NCI-H82 treated with DMSO at 0.1 percent for 48 hours (cell line): ENCODE measurements at regions not wholly inside any gene's neighbourhood (a gene's known extent, or its start where the extent isn't known, plus 50 kb on each side); places are given as distances from the start of the nearest gene placed in this dataset.
"Not testable (repeated sequence)": the region's sequence is repeated elsewhere in the genome, so short reads cannot be mapped to it uniquely, and the experiment has no call there.

Source experiments
- DNase-seq: peaks from one replicate; lab custom pipeline; 2025; ENCODE audit not compliant: unreplicated experiment; lab: John Stamatoyannopoulos, UW

- DNase-seq: no peak
These were observed 481.4 kb upstream of the KLHL29 start for GRCh38 chr2:22903616-22904015.

DNA sequence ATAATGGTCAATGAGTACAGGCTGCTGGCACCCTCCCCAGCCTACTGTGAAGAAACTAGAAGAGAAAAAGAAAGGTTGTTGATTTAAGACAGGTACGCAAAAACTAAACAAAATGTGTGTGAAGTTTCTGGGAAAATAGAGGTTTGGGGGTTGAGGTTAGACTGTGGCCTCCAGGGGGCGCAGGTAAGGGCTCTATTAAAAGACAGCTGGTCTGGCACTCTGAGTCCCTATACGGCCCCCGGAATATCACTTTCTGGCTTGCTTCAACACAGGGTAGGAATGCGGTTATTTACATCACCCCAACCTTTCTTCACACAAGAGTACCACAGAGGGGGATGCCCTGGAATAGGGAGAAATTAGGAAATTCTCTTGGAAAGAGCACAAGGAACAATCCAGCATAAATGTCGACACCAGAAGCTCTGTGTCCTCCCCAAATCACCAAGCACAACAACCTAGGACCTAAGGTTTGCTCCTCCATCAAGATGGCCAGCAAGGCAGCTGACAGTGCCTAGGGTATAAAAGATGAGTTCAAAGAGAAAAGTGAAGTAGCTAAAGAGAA is 480.8 kb upstream of the KLHL29 start:
- DNase-seq: no peak

- DNase-seq: no peak
These were observed 477.6 kb upstream of the KLHL29 start for GRCh38 chr2:22907330-22907729.

GRCh38 chr2:22912398-22912797 is 472.6 kb upstream of the KLHL29 start:
- DNase-seq: no peak

GRCh38 chr2:22929998-22930397 is 455.0 kb upstream of the KLHL29 start:
- no peak for DNase-seq

DNA sequence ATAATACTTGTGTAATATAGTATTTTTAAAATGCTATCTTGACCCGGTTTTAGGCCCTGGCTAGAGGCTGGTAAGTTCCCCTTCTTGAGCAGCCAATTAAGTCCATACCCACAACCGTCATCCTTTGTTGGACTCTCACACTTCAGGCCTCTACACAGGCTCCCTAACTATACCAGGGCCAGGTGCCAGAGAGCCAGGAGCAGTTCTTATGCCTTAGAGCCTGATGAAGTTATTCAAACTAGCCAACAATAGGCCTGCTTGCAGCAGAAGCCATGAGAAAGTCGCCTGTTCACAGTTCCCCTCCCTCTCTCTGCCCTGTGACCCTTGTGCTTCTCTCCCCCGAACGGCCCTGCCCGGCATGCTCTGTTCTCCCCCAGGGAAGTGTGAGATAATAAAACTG is 454.2 kb upstream of the KLHL29 start:
- DNase-seq: no peak

DNA sequence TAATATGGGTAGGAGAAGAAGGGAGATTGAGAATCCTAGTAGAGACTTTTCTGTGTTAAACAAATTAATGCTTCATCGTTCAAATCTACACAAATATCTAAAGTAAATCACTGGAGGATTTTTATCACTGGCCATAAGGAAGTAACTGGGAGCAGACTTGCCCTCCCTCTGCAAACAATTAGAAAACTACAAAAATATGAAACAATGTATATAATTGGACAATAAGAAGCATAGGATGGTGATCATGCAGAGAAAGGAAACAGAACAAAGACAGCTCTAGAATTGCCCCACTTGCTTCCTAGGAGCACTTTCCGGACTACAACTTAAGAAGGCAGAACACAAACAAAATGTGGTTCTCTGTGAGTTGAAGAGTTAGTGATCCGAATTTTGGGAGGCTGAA is 452.7 kb upstream of the KLHL29 start:
- DNase-seq: no peak

DNA sequence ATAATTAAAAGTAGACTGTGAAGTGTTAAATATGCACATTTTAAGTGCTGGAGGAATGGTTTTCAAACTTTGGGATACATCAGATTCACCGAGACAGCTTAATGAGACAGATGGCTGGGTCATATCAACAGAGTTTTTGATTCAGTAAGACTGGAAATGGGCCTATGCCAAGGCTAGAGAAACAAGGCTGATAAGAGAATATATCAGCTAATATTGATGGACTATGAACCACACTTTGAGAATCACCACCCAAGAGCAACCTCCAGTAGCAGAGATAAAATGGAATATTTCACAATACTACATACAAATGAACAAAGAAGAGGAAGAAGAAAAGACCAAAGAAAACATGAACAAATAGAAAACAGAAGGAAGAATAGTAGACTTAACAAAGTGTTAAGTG is 450.2 kb upstream of the KLHL29 start:
- no peak for DNase-seq

- no peak for DNase-seq
These were observed 442.5 kb upstream of the KLHL29 start for GRCh38 chr2:22942441-22942840.

- DNase-seq: no peak
These were observed 440.8 kb upstream of the KLHL29 start for GRCh38 chr2:22944143-22944542.

GRCh38 chr2:22946553-22946952 is 438.4 kb upstream of the KLHL29 start:
- DNase-seq: no peak

GRCh38 chr2:22947741-22948140 is 437.2 kb upstream of the KLHL29 start:
- no peak for DNase-seq

- DNase-seq: no peak
These were observed 434.5 kb upstream of the KLHL29 start for GRCh38 chr2:22950431-22950830.

GRCh38 chr2:22952656-22953225 is 432.2 kb upstream of the KLHL29 start:
- no peak for DNase-seq

DNA sequence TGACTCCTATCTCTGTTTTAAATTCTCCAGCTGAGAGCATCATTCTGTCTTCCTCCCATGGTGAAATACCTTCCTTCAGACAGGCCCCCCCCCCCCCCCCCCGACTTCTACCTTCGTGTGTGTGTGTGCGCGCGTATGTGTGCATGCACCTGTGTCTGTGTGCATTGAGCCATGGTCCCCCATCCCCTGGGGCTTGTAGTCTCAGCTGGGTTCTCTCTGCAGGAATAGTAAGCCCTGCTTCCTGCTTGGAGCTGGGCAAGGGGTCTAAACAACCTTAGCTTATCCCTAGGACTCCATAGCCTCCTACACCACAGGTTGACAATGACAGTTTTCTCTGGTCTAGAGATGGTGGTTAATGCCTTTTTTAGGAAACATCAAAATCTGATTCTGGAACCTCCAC is 427.5 kb upstream of the KLHL29 start:
- no peak for DNase-seq

- no peak for DNase-seq
These were observed 426.7 kb upstream of the KLHL29 start for GRCh38 chr2:22958308-22958707.

GRCh38 chr2:22967756-22968155 is 417.2 kb upstream of the KLHL29 start:
- no peak for DNase-seq

DNA sequence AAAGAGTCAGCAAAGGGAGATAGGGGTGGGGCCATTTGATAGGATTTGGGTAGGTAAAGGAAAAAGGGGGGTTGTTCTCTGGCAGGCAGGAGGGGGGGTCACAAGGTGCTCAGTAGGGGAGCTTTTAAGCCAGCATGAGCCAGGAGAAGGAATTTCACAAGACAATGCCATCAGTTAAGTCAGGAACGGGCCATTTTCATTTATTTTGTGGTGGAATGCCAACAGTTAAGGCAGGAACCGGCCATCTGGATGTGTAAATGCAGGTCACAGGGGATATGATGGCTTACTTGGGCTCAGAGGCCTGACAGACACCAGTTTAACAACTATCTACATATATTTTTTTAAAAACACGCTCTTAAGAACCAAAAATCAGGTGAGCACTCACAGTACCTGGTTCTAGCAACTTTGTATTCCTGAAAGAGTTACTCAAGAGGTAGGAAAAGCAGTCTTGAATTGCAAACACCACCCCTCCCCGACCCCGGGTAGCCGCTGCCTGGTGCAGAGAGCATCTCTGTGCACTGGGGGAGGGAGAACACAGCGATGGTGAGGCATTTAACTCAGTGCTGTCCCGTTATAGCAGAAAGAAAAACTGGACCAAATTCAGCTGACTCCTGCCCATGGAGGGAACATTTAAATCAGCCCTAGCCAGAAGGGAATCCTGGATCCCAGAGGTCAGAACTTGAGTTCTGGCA is 414.5 kb upstream of the KLHL29 start:
- DNase-seq: no peak

DNA sequence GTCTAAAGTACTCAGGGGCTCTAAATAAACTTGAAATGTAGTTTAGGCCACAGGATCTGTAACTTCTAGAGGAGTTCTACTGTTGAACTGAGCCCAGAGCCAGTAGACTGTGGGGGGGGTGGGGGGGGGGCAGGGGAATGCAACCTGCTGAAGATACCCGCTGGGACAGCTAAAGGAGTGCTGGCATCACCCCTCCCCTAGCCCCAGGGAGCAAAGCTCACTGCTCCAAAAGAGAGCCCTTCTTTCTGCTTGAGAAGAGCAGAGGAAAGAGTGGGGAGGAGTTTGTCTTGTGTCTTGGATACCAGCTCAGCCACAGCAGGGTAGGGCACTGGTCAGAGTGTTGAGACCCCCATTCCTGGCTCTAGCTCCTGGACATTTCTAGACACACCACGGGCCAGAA is 414.0 kb upstream of the KLHL29 start:
- DNase-seq: no peak

DNA sequence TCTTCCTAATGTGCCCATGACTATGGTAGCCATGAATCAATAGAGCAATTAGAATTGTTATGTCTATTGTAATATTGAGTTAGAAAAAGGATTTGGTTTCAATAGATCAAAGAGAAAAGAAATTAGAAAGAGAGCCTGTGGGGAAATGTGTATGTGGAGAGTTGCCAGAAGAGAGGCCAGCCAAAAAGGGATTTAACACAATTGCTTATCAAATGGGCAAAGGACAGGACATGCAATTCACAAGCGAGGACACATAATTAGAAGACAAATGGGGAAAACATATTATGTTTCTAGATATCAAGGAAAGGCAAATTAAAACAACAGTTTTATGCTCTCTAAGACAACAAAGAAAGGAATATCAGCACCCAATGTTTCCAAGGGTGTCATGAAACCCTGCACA is 403.2 kb upstream of the KLHL29 start:
- DNase-seq: no peak

GRCh38 chr2:22984152-22984551 is 400.8 kb upstream of the KLHL29 start:
- DNase-seq: not testable (repeated sequence)

GRCh38 chr2:22990246-22990645 is 394.7 kb upstream of the KLHL29 start:
- DNase-seq: no peak

DNA sequence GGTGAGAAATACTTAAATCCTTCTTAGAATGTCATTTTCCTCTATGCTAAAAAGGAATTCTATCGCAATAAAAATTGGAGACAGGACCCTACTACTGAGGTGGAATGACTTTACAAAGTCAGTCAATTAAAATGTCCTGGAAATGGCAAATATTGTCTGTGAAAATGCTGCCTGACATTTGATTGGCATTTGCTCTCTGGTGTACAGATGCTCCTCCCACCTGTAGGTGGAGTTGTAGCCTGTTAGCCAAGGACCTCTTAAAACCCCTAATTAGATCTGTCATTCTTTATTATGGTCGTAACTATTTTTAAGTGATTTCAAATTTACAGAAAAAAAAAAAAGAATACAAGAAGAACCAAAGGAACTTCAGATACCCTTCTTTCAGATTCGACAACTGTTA is 393.1 kb upstream of the KLHL29 start:
- no peak for DNase-seq
